AG09319 (cell line): ENCODE measurements at regions not wholly inside any gene's neighbourhood (a gene's known extent, or its start where the extent isn't known, plus 50 kb on each side); places are given as distances from the start of the nearest gene placed in this dataset.

Experiments used
- DNase-seq: peaks from one replicate; pipeline ENCODE4 v3.0.0-alpha.2; 2010; ENCODE audit warnings: low read depth; ENCODE audit errors: extremely low read depth
- CTCF ChIP-seq: IDR thresholded peaks from 2 replicates; pipeline ENCODE4 v1.5.1; 2011; ENCODE audit warnings: low read depth, mild to moderate bottlenecking, inconsistent platforms, low read length, moderate library complexity

- DNase-seq: no peak
- no peak; the same call in 1 of the 2 replicates for TF ChIP-seq CTCF
Measured at GRCh38 chr20:20864351-20865096, 152.1 kb upstream of the RALGAPA2 start.

- peak; percentile 30 for DNase-seq
- peak; percentile 85 for TF ChIP-seq CTCF
Measured at GRCh38 chr20:20860078-20860806, 147.8 kb upstream of the RALGAPA2 start.

- TF ChIP-seq CTCF: no peak
- no peak for DNase-seq
Measured at GRCh38 chr20:20859510-20859909, 147.1 kb upstream of the RALGAPA2 start.

GRCh38 chr20:20856956-20857355, 144.5 kb upstream of the RALGAPA2 start:
- DNase-seq: no peak
- TF ChIP-seq CTCF: no peak

GRCh38 chr20:20856306-20856705, 143.9 kb upstream of the RALGAPA2 start:
- no peak for TF ChIP-seq CTCF
- no peak for DNase-seq

- no peak for TF ChIP-seq CTCF
- no peak for DNase-seq
Measured at GRCh38 chr20:20851385-20851784, 138.9 kb upstream of the RALGAPA2 start.

GRCh38 chr20:20850407-20850806, 138.0 kb upstream of the RALGAPA2 start:
- DNase-seq: no peak
- TF ChIP-seq CTCF: no peak
